Colonic mucosa (tissue), 4 donors: ENCODE measurements at regions not wholly inside any gene's neighbourhood (a gene's known extent, or its start where the extent isn't known, plus 50 kb on each side); places are given as distances from the start of the nearest gene placed in this dataset.

Source experiments
- DNase-seq: peaks from one replicate; pipeline ENCODE4 v3.0.0-alpha.2; 2020
- H3K27ac ChIP-seq: fragments of 200-600 bp; one replicate; pipeline ENCODE4 v1.8.0; 2021
- H3K27me3 ChIP-seq: fragments of 200-600 bp; one replicate; pipeline ENCODE4 v1.8.0; 2021
- H3K36me3 ChIP-seq: fragments of 200-600 bp; one replicate; pipeline ENCODE4 v1.8.0; 2021
- H3K4me1 ChIP-seq: fragments of 200-600 bp; one replicate; pipeline ENCODE4 v1.8.0; 2021; ENCODE audit warnings: mild to moderate bottlenecking
- H3K4me3 ChIP-seq: fragments of 200-600 bp; one replicate; pipeline ENCODE4 v1.8.0; 2021
- H3K9ac ChIP-seq, 2 donors: one replicate each; pipeline ENCODE4 v1.7.0; 2013; ENCODE audit warnings: control low read depth in 2 of 2, low read depth in 2 of 2, low read length in 2 of 2
- H3K9me3 ChIP-seq: fragments of 200-600 bp; one replicate; pipeline ENCODE4 v1.8.0; 2021
- CTCF ChIP-seq: fragments of 200-600 bp; IDR thresholded peaks from one replicate; pipeline ENCODE4 v1.8.0; 2022; ENCODE audit warnings: antibody characterized with exemption, mild to moderate bottlenecking
- intact Hi-C: fragments of 100-400 bp; cut with DNase I; formaldehyde crosslinking; loops from one replicate; pipeline ENCODE4 v1.14.1; 2022
- donor health status: healthy.
- donor health status: DM: no; HTN: no; CAD: no.
- donor health status: DM: no; HTN: no; CAD: no.

GRCh38 chr12:81988362-81988761, 229.2 kb upstream of the PPFIA2 start:
- no peak for DNase-seq
- TF ChIP-seq CTCF: no peak
- H3K9ac ChIP-seq: no peak overlapping the region
- intact Hi-C loops: no loop called here
- no peak overlapping the region for H3K27ac ChIP-seq
- H3K9me3 ChIP-seq: no peaks in the 10 kb centered on the region
- H3K4me1 ChIP-seq: no peaks in the 10 kb centered on the region
- no peaks in the 10 kb centered on the region for H3K36me3 ChIP-seq
- no peak overlapping the region for H3K4me3 ChIP-seq
- no peaks in the 10 kb centered on the region for H3K27me3 ChIP-seq

- no peak for TF ChIP-seq CTCF
- Histone ChIP-seq H3K36me3 (no peaks in the 10 kb centered on the region), H3K27me3 (no peaks in the 10 kb centered on the region), H3K9ac (no peak overlapping the region), H3K4me3 (no peak overlapping the region), H3K9me3 (no peaks in the 10 kb centered on the region), H3K4me1 (no peaks in the 10 kb centered on the region), H3K27ac (no peak overlapping the region)
- no peak for DNase-seq
- intact Hi-C loops: no loop called here
Measured at GRCh38 chr12:81987371-81987770, 228.2 kb upstream of the PPFIA2 start.

GRCh38 chr12:81976661-81977060, 217.5 kb upstream of the PPFIA2 start:
- Histone ChIP-seq H3K27ac (no peak overlapping the region), H3K4me1 (no peaks in the 10 kb centered on the region), H3K36me3 (no peaks in the 10 kb centered on the region), H3K4me3 (no peak overlapping the region), H3K27me3 (no peaks in the 10 kb centered on the region), H3K9ac (no peak overlapping the region), H3K9me3 (no peaks in the 10 kb centered on the region)
- TF ChIP-seq CTCF: no peak
- DNase-seq: no peak
- intact Hi-C loops: no loop called here

GRCh38 chr12:81974762-81975161, 215.6 kb upstream of the PPFIA2 start:
- H3K9me3 ChIP-seq: no peaks in the 10 kb centered on the region
- no peak for DNase-seq
- intact Hi-C loops: no loop called here
- no peak overlapping the region for H3K27ac ChIP-seq
- no peaks in the 10 kb centered on the region for H3K27me3 ChIP-seq
- H3K36me3 ChIP-seq: no peaks in the 10 kb centered on the region
- no peak for TF ChIP-seq CTCF
- no peak overlapping the region for H3K9ac ChIP-seq
- H3K4me3 ChIP-seq: no peak overlapping the region
- H3K4me1 ChIP-seq: no peaks in the 10 kb centered on the region

- TF ChIP-seq CTCF: no peak
- H3K9ac ChIP-seq: no peak overlapping the region
- H3K27ac ChIP-seq: no peak overlapping the region
- intact Hi-C loops: no loop called here
- no peak for DNase-seq
- no peaks in the 10 kb centered on the region for H3K27me3 ChIP-seq
- no peaks in the 10 kb centered on the region for H3K36me3 ChIP-seq
- H3K9me3 ChIP-seq: no peaks in the 10 kb centered on the region
- no peak overlapping the region for H3K4me3 ChIP-seq
- H3K4me1 ChIP-seq: no peaks in the 10 kb centered on the region
Measured at GRCh38 chr12:81968421-81968820, 209.3 kb upstream of the PPFIA2 start.

GRCh38 chr12:81963636-81964035, 204.5 kb upstream of the PPFIA2 start:
- TF ChIP-seq CTCF: no peak
- no peaks in the 10 kb centered on the region for H3K4me1 ChIP-seq
- no peak overlapping the region for H3K4me3 ChIP-seq
- no peak overlapping the region for H3K9ac ChIP-seq
- H3K36me3 ChIP-seq: no peaks in the 10 kb centered on the region
- no peak overlapping the region for H3K27ac ChIP-seq
- H3K27me3 ChIP-seq: no peaks in the 10 kb centered on the region
- DNase-seq: no peak
- no peaks in the 10 kb centered on the region for H3K9me3 ChIP-seq
- intact Hi-C loops: no loop called here
